OCI-LY3 (cell line): ENCODE measurements at regions not wholly inside any gene's neighbourhood (a gene's known extent, or its start where the extent isn't known, plus 50 kb on each side); places are given as distances from the start of the nearest gene placed in this dataset.

Experiments
- H2AFZ ChIP-seq: fragments of 200-600, 300-600 bp; shearing (Covaris generic); 2 replicates; pipeline ENCODE4 v1.6.0; 2014; ENCODE audit warnings: antibody characterized with exemption, low read depth, low read length
- H3K27ac ChIP-seq: fragments of 200-600, 300-600 bp; sonication (generic); 2 replicates; pipeline ENCODE4 v1.5.1; 2014; ENCODE audit warnings: mild to moderate bottlenecking, low read length, moderate library complexity, mixed read lengths
- H3K27me3 ChIP-seq: fragments of 200-600, 300-600 bp; sonication (generic); 2 replicates; pipeline ENCODE4 v1.6.1; 2014; ENCODE audit warnings: low read depth, low read length, mixed read lengths
- H3K36me3 ChIP-seq: fragments of 200-600, 300-600 bp; sonication (generic); replicated peaks from 2 replicates; pipeline ENCODE3; 2014; ENCODE audit warnings: low read depth, low read length, mixed read lengths
- H3K4me1 ChIP-seq: fragments of 300-600, 200-600 bp; sonication (generic); 2 replicates; pipeline ENCODE4 v1.6.1; 2014; ENCODE audit warnings: low read length, mixed read lengths
- H3K4me2 ChIP-seq: fragments of 200-600, 300-600 bp; sonication (generic); 2 replicates; pipeline ENCODE4 v1.6.1; 2014; ENCODE audit warnings: low read length, mixed read lengths
- H3K4me3 ChIP-seq: fragments of 300-600, 200-600 bp; sonication (generic); 2 replicates; pipeline ENCODE4 v1.5.1; 2014; ENCODE audit warnings: antibody characterized with exemption, mild to moderate bottlenecking, low read length, moderate library complexity
- H3K79me2 ChIP-seq: fragments of 300-600, 200-600 bp; shearing (Covaris generic); 2 replicates; pipeline ENCODE4 v1.6.1; 2014; ENCODE audit warnings: mild to moderate bottlenecking, low read length, mixed read lengths
- H3K9ac ChIP-seq: fragments of 300-600, 200-600 bp; shearing (Covaris generic); 2 replicates; pipeline ENCODE4 v1.6.0; 2014; ENCODE audit warnings: mild to moderate bottlenecking, low read length, moderate library complexity
- H3K9me3 ChIP-seq: fragments of 200-600, 300-600 bp; shearing (Covaris generic); 2 replicates; pipeline ENCODE4 v1.6.1; 2014; ENCODE audit warnings: low read length, mixed read lengths; ENCODE audit not compliant: insufficient read depth
- H4K20me1 ChIP-seq: fragments of 200-600, 300-600 bp; sonication (generic); 2 replicates; pipeline ENCODE4 v1.6.1; 2016; ENCODE audit warnings: low read length, mixed read lengths; ENCODE audit not compliant: insufficient read depth
- EZH2phosphoT487 ChIP-seq: fragments of 200-600 bp; shearing (Covaris generic); IDR thresholded peaks from 2 replicates; pipeline ENCODE4 v1.6.1; 2018; ENCODE audit warnings: antibody characterized with exemption, mixed run types, low read depth
- TF ChIP-seq, protein P1 (sequence below): fragments of 200-600, 300-600 bp; sonication (generic); IDR thresholded peaks from 2 replicates; pipeline ENCODE4 v1.5.1; 2014; ENCODE audit warnings: antibody characterized with exemption, low read length, low read depth

DNA sequence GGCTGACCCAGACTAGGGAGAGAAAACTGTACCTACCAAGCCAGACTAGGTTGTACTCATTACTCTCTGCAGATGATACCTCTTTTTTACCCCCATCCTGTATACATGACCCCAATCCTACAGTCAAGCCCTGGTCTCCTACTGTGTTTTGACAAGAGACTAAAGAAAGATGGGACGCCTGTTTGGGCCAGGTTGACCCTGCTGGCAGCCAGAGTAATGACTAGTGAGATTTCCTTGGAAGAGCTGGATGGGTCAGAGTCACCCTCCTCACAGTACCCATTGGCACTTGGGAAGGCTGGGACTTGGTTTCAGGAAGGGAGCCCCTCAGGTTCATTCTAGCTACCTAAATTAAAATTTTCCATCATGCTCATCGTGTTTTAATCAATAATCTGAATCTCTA lies 89.7 kb upstream of the NR4A3 start:
- H3K27me3 ChIP-seq, result no peaks in the 10 kb centered on the region
- H3K79me2 ChIP-seq, result no peaks in the 10 kb centered on the region
- H4K20me1 ChIP-seq, result no peaks in the 10 kb centered on the region
- H3K4me1 ChIP-seq, result no peaks in the 10 kb centered on the region
- H3K9ac ChIP-seq, result no peak overlapping the region
- H3K4me2 ChIP-seq, result no peak overlapping the region
- H3K27ac ChIP-seq, result no peak overlapping the region
- H2AFZ ChIP-seq, result no peak overlapping the region
- H3K36me3 ChIP-seq, result no peaks in the 10 kb centered on the region
- no peak overlapping the region for H3K4me3 ChIP-seq
- TF ChIP-seq, protein P1, sequence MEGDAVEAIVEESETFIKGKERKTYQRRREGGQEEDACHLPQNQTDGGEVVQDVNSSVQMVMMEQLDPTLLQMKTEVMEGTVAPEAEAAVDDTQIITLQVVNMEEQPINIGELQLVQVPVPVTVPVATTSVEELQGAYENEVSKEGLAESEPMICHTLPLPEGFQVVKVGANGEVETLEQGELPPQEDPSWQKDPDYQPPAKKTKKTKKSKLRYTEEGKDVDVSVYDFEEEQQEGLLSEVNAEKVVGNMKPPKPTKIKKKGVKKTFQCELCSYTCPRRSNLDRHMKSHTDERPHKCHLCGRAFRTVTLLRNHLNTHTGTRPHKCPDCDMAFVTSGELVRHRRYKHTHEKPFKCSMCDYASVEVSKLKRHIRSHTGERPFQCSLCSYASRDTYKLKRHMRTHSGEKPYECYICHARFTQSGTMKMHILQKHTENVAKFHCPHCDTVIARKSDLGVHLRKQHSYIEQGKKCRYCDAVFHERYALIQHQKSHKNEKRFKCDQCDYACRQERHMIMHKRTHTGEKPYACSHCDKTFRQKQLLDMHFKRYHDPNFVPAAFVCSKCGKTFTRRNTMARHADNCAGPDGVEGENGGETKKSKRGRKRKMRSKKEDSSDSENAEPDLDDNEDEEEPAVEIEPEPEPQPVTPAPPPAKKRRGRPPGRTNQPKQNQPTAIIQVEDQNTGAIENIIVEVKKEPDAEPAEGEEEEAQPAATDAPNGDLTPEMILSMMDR, result no peak
- TF ChIP-seq EZH2phosphoT487, result no peak
- H3K9me3 ChIP-seq, result no peaks in the 10 kb centered on the region

DNA sequence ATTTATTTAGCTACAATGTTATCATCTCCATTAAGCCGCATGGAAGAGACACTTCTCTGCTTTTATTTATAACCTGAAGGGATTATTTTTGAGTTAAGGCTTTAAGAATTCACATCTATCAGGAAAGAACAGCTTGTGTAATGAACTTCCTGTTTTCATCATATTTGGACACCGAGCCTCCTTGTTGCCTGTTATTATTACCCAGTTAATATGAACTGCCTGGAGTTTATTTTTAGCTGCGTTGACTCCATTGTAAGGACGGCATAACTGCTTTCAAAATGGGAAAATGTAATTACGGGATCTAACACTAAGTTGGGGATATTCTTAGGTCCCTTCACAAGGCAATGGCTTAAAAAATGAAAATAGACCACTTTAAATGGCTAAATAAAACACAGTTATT lies 89.0 kb upstream of the NR4A3 start:
- Histone ChIP-seq H3K4me1 (no peaks in the 10 kb centered on the region), H3K9me3 (no peaks in the 10 kb centered on the region), H3K4me3 (no peak overlapping the region), H4K20me1 (no peaks in the 10 kb centered on the region), H3K27me3 (no peaks in the 10 kb centered on the region), H3K36me3 (no peaks in the 10 kb centered on the region), H3K4me2 (no peak overlapping the region), H3K79me2 (no peaks in the 10 kb centered on the region), H3K27ac (no peak overlapping the region), H3K9ac (no peak overlapping the region), H2AFZ (no peak overlapping the region)
- TF ChIP-seq, protein P1, result no peak
- no peak for TF ChIP-seq EZH2phosphoT487

DNA sequence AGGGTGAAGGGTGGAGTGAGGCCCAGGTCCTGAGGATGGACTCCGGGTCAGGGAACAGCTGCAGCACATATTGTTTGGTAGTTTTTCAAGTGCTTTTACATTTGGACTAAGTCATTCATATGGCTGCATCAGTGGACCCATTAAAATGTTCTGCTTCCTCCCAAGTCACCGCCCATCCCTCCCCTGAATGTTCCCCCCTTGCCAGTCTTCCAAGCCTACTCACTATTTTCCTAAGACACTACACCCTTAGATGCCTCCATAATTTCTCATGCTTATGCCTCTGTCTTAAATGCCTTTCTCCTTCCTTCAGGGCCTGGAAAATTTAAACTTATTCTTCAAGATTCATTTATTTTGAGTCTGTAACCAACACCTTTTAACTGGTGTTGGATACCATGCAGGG lies 86.6 kb upstream of the NR4A3 start:
- H3K4me1 ChIP-seq, result no peaks in the 10 kb centered on the region
- no peaks in the 10 kb centered on the region for H3K27me3 ChIP-seq
- H3K9ac ChIP-seq, result no peak overlapping the region
- H3K27ac ChIP-seq, result no peak overlapping the region
- no peaks in the 10 kb centered on the region for H3K79me2 ChIP-seq
- H3K9me3 ChIP-seq, result no peaks in the 10 kb centered on the region
- no peak overlapping the region for H3K4me3 ChIP-seq
- no peak for TF ChIP-seq EZH2phosphoT487
- TF ChIP-seq, protein P1, result no peak
- H4K20me1 ChIP-seq, result no peaks in the 10 kb centered on the region
- H3K4me2 ChIP-seq, result no peak overlapping the region
- H2AFZ ChIP-seq, result no peak overlapping the region
- no peaks in the 10 kb centered on the region for H3K36me3 ChIP-seq

DNA sequence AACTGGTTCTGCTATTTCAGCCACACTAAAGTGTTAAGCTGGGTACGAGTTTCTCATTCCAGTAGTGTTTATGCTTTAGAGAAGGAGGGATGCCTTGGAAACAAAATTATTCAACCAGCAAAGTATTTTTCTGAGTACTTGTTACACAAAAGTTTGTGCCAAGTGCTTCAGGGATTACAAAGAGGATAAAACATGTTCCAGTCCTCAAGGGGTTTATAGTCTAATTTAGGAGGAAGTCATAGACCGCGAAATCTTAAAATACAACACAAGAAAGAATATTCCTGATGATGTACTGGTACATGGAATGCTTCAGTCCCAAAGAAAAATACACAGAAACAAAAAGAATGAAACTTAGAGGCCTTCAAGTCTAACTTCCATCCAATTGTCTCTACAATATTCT lies 85.4 kb upstream of the NR4A3 start:
- H3K4me3 ChIP-seq, result no peak overlapping the region
- no peaks in the 10 kb centered on the region for H3K36me3 ChIP-seq
- H3K9ac ChIP-seq, result no peak overlapping the region
- H3K27ac ChIP-seq, result no peak overlapping the region
- no peaks in the 10 kb centered on the region for H3K79me2 ChIP-seq
- no peaks in the 10 kb centered on the region for H3K4me1 ChIP-seq
- no peaks in the 10 kb centered on the region for H3K9me3 ChIP-seq
- TF ChIP-seq, protein P1, result no peak
- no peak for TF ChIP-seq EZH2phosphoT487
- no peak overlapping the region for H3K4me2 ChIP-seq
- no peaks in the 10 kb centered on the region for H4K20me1 ChIP-seq
- no peak overlapping the region for H2AFZ ChIP-seq
- H3K27me3 ChIP-seq, result no peaks in the 10 kb centered on the region
